Neural cell (in vitro differentiated cells): ENCODE measurements at regions not wholly inside any gene's neighbourhood (a gene's known extent, or its start where the extent isn't known, plus 50 kb on each side); places are given as distances from the start of the nearest gene placed in this dataset.

Source experiments
- H2AFZ ChIP-seq: fragments of 200-600, 300-800 bp; sonication (generic), shearing (Covaris generic); 2 replicates; pipeline ENCODE4 v1.6.0; 2014; ENCODE audit warnings: low read depth, mild to moderate bottlenecking, antibody characterized with exemption, low read length, moderate library complexity
- H3F3A ChIP-seq: fragments of 200-600 bp; shearing (Covaris generic); 2 replicates; pipeline ENCODE4 v1.6.1; 2016; ENCODE audit warnings: mild to moderate bottlenecking, moderate library complexity, mixed read lengths, antibody characterized with exemption, low read length; ENCODE audit not compliant: insufficient read depth, poor library complexity, severe bottlenecking
- H3K27ac ChIP-seq: fragments of 200-600, 300-800 bp; sonication (generic), shearing (Covaris generic); 2 replicates; pipeline ENCODE4 v1.5.1; 2014; ENCODE audit warnings: mild to moderate bottlenecking, low read length, moderate library complexity
- H3K27me3 ChIP-seq: fragments of 300-800, 200-600 bp; sonication (generic), shearing (Covaris generic); 2 replicates; pipeline ENCODE4 v1.6.0; 2014; ENCODE audit warnings: mild to moderate bottlenecking, low read depth, low read length, moderate library complexity; ENCODE audit not compliant: insufficient read depth
- H3K36me3 ChIP-seq: fragments of 300-800, 200-600 bp; sonication (generic), shearing (Covaris generic); 2 replicates; pipeline ENCODE4 v1.5.1; 2014; ENCODE audit warnings: mild to moderate bottlenecking, antibody characterized with exemption, low read length, moderate library complexity; ENCODE audit not compliant: insufficient read depth
- H3K4me2 ChIP-seq: fragments of 300-800, 200-600 bp; sonication (generic), shearing (Covaris generic); 2 replicates; pipeline ENCODE4 v1.6.0; 2014; ENCODE audit warnings: mild to moderate bottlenecking, low read length
- H3K4me3 ChIP-seq: fragments of 300-800, 200-600 bp; sonication (generic), shearing (Covaris generic); 2 replicates; pipeline ENCODE4 v1.5.1; 2014; ENCODE audit warnings: mild to moderate bottlenecking, low read length, moderate library complexity
- H3K79me2 ChIP-seq: fragments of 200-600 bp; shearing (Covaris generic); replicated peaks from 2 replicates; pipeline ENCODE4 v1.6.0; 2014; ENCODE audit warnings: mild to moderate bottlenecking, low read length, moderate library complexity; ENCODE audit not compliant: insufficient read depth
- H3K9ac ChIP-seq: fragments of 300-800, 200-600 bp; sonication (generic), shearing (Covaris generic); 2 replicates; pipeline ENCODE4 v1.6.1; 2016; ENCODE audit warnings: mild to moderate bottlenecking, low read length, mixed read lengths
- H3K9me2 ChIP-seq: fragments of 200-600 bp; shearing (Covaris generic); 2 replicates; pipeline ENCODE4 v1.6.1; 2016; ENCODE audit warnings: mild to moderate bottlenecking, low read length, mixed read lengths; ENCODE audit not compliant: insufficient read depth
- H3K9me3 ChIP-seq: fragments of 200-600, 300-800 bp; sonication (generic), shearing (Covaris generic); 2 replicates; pipeline ENCODE4 v1.6.1; 2016; ENCODE audit warnings: mild to moderate bottlenecking, mixed run types, low read length, moderate library complexity, mixed read lengths
- H4K20me1 ChIP-seq: fragments of 200-600 bp; shearing (Covaris generic); 2 replicates; pipeline ENCODE4 v1.6.1; 2016; ENCODE audit warnings: mild to moderate bottlenecking, mixed run types; ENCODE audit not compliant: insufficient read depth
- EP300 ChIP-seq: fragments of 450-650 bp; conservative IDR thresholded peaks from 2 replicates; pipeline ENCODE4 v1.6.1; 2014; ENCODE audit warnings: antibody characterized with exemption, mild to moderate bottlenecking, moderate library complexity; ENCODE audit not compliant: poor library complexity, severe bottlenecking
- EZH2 ChIP-seq: fragments of 200-600, 300-800 bp; shearing (Covaris generic), sonication (generic); IDR thresholded peaks from 2 replicates; pipeline ENCODE4 v1.6.1; 2014; ENCODE audit warnings: antibody characterized with exemption, low read length, borderline replicate concordance, mild to moderate bottlenecking; ENCODE audit not compliant: insufficient read depth, poor library complexity, severe bottlenecking
- MXI1 ChIP-seq: fragments of 450-650 bp; conservative IDR thresholded peaks from 2 replicates; pipeline ENCODE4 v1.6.1; 2014; ENCODE audit warnings: antibody characterized with exemption, mild to moderate bottlenecking; ENCODE audit not compliant: poor library complexity, severe bottlenecking
- POLR2AphosphoS5 ChIP-seq: IDR thresholded peaks from 2 replicates; pipeline ENCODE4 v1.6.1; 2012
- RAD21 ChIP-seq: fragments of 450-650 bp; conservative IDR thresholded peaks from 2 replicates; pipeline ENCODE4 v1.6.1; 2014; ENCODE audit warnings: antibody characterized with exemption, mild to moderate bottlenecking, moderate library complexity
- SMC3 ChIP-seq: fragments of 450-650 bp; conservative IDR thresholded peaks from 2 replicates; pipeline ENCODE4 v1.6.1; 2014; ENCODE audit warnings: antibody characterized with exemption, mild to moderate bottlenecking, moderate library complexity; ENCODE audit not compliant: poor library complexity
- TAF1 ChIP-seq: IDR thresholded peaks from 2 replicates; pipeline ENCODE4 v1.6.1; 2012; ENCODE audit warnings: low read depth
- TF ChIP-seq, protein P1 (sequence below): IDR thresholded peaks from 2 replicates; pipeline ENCODE4 v1.6.1; 2012; ENCODE audit warnings: borderline replicate concordance
- TF ChIP-seq, protein P2 (sequence below): fragments of 450-650 bp; IDR thresholded peaks from 2 replicates; pipeline ENCODE4 v1.5.1; 2014; ENCODE audit warnings: antibody characterized with exemption, mild to moderate bottlenecking, moderate library complexity; ENCODE audit not compliant: poor library complexity, severe bottlenecking

GRCh38 chr6:142681099-142681498 is 263.9 kb downstream of the HIVEP2 start:
- Histone ChIP-seq H3K4me3 (no peak overlapping the region), H3K9me2 (no peaks in the 10 kb centered on the region), H3K27me3 (no peaks in the 10 kb centered on the region), H3K9ac (no peak overlapping the region), H3K79me2 (no peaks in the 10 kb centered on the region), H4K20me1 (no peaks in the 10 kb centered on the region), H3K9me3 (no peaks in the 10 kb centered on the region), H3K27ac (no peak overlapping the region), H2AFZ (no peak overlapping the region), H3K36me3 (no peaks in the 10 kb centered on the region), H3K4me2 (no peak overlapping the region), H3F3A (no peaks in the 10 kb centered on the region)
- TF ChIP-seq EZH2 (no peak), MXI1 (no peak), EP300 (no peak), POLR2AphosphoS5 (no peak), TAF1 (no peak), RAD21 (no peak), SMC3 (no peak)
- TF ChIP-seq, protein P1, sequence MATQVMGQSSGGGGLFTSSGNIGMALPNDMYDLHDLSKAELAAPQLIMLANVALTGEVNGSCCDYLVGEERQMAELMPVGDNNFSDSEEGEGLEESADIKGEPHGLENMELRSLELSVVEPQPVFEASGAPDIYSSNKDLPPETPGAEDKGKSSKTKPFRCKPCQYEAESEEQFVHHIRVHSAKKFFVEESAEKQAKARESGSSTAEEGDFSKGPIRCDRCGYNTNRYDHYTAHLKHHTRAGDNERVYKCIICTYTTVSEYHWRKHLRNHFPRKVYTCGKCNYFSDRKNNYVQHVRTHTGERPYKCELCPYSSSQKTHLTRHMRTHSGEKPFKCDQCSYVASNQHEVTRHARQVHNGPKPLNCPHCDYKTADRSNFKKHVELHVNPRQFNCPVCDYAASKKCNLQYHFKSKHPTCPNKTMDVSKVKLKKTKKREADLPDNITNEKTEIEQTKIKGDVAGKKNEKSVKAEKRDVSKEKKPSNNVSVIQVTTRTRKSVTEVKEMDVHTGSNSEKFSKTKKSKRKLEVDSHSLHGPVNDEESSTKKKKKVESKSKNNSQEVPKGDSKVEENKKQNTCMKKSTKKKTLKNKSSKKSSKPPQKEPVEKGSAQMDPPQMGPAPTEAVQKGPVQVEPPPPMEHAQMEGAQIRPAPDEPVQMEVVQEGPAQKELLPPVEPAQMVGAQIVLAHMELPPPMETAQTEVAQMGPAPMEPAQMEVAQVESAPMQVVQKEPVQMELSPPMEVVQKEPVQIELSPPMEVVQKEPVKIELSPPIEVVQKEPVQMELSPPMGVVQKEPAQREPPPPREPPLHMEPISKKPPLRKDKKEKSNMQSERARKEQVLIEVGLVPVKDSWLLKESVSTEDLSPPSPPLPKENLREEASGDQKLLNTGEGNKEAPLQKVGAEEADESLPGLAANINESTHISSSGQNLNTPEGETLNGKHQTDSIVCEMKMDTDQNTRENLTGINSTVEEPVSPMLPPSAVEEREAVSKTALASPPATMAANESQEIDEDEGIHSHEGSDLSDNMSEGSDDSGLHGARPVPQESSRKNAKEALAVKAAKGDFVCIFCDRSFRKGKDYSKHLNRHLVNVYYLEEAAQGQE, result no peak
- TF ChIP-seq, protein P2, sequence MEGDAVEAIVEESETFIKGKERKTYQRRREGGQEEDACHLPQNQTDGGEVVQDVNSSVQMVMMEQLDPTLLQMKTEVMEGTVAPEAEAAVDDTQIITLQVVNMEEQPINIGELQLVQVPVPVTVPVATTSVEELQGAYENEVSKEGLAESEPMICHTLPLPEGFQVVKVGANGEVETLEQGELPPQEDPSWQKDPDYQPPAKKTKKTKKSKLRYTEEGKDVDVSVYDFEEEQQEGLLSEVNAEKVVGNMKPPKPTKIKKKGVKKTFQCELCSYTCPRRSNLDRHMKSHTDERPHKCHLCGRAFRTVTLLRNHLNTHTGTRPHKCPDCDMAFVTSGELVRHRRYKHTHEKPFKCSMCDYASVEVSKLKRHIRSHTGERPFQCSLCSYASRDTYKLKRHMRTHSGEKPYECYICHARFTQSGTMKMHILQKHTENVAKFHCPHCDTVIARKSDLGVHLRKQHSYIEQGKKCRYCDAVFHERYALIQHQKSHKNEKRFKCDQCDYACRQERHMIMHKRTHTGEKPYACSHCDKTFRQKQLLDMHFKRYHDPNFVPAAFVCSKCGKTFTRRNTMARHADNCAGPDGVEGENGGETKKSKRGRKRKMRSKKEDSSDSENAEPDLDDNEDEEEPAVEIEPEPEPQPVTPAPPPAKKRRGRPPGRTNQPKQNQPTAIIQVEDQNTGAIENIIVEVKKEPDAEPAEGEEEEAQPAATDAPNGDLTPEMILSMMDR, result no peak

DNA sequence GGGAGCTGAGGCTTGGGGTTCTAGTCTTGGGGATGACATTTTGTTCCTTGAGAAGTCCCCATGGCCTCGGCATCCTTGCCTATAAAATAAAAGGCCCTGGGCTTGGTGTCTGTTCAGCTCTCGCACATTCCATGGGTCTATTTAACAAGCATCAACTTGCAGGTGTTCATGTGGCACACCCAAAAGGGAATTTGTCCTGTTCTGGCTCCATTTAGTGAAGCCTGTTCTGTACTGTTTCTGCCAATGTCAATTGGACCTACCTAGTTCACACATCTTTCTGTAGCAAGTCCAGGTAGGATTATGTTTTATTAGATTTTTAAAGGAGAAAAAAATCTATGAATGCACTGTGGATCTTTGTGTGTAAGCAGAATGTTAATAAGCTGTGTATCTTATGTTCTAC is 262.0 kb downstream of the HIVEP2 start:
- Histone ChIP-seq H3K79me2 (no peaks in the 10 kb centered on the region), H3K27ac (no peak overlapping the region)

More for the DNA sequence above, 262.0 kb downstream of the HIVEP2 start:
- Histone ChIP-seq H3F3A (no peaks in the 10 kb centered on the region), H3K9me2 (no peaks in the 10 kb centered on the region), H2AFZ (no peak overlapping the region), H3K36me3 (no peaks in the 10 kb centered on the region), H3K4me3 (no peak overlapping the region), H3K4me2 (no peak overlapping the region), H3K9me3 (no peaks in the 10 kb centered on the region), H4K20me1 (no peaks in the 10 kb centered on the region), H3K27me3 (no peaks in the 10 kb centered on the region), H3K9ac (no peak overlapping the region)
- TF ChIP-seq SMC3, result no peak
- TF ChIP-seq TAF1, result no peak
- TF ChIP-seq EZH2, result no peak
- TF ChIP-seq POLR2AphosphoS5, result no peak
- TF ChIP-seq MXI1, result no peak
- no peak for TF ChIP-seq RAD21
- TF ChIP-seq, protein P1, result no peak
- no peak for TF ChIP-seq EP300
- TF ChIP-seq, protein P2, result no peak
